DMS 273 (cell line): ENCODE measurements at regions not wholly inside any gene's neighbourhood (a gene's known extent, or its start where the extent isn't known, plus 50 kb on each side); places are given as distances from the start of the nearest gene placed in this dataset.
A peak's percentile ranks its signal among the peaks of the same experiment; 100 is the strongest.
"Not testable (repeated sequence)": the region's sequence is repeated elsewhere in the genome, so short reads cannot be mapped to it uniquely, and the experiment has no call there.

ENCODE experiments used
- DNase-seq: peaks from one replicate; lab custom pipeline; 2025; ENCODE audit not compliant: unreplicated experiment; lab: John Stamatoyannopoulos, UW

GRCh38 chr14:71804992-71805391, 127.2 kb upstream of the RGS6 start:
- DNase-seq = no peak

GRCh38 chr14:71807049-71807448, 125.2 kb upstream of the RGS6 start:
- not testable (repeated sequence) for DNase-seq

GRCh38 chr14:71810800-71811199, 121.4 kb upstream of the RGS6 start:
- not testable (repeated sequence) for DNase-seq

- DNase-seq = no peak
Measured at GRCh38 chr14:71812693-71813092, 119.5 kb upstream of the RGS6 start.

GRCh38 chr14:71815110-71815509, 117.1 kb upstream of the RGS6 start:
- no peak for DNase-seq

GRCh38 chr14:71824816-71825215, 107.4 kb upstream of the RGS6 start:
- no peak for DNase-seq

GRCh38 chr14:71833476-71833875, 98.8 kb upstream of the RGS6 start:
- DNase-seq = no peak

- no peak for DNase-seq
Measured at GRCh38 chr14:71834284-71835204, 97.7 kb upstream of the RGS6 start.

GRCh38 chr14:71852181-71852580, 80.0 kb upstream of the RGS6 start:
- peak; percentile 84 for DNase-seq

GRCh38 chr14:71855399-71856036, 76.7 kb upstream of the RGS6 start:
- peak; percentile 90 for DNase-seq

GRCh38 chr14:71856199-71856919, 75.9 kb upstream of the RGS6 start:
- no peak for DNase-seq

GRCh38 chr14:71863049-71863448, 69.2 kb upstream of the RGS6 start:
- DNase-seq = no peak

GRCh38 chr14:71863766-71864165, 68.5 kb upstream of the RGS6 start:
- peak; percentile 13 for DNase-seq
